ENCODE measurements at regions not wholly inside any gene's neighbourhood (a gene's known extent, or its start where the extent isn't known, plus 50 kb on each side); places are given as distances from the start of the nearest gene placed in this dataset.

GRCh38 chr18:1013951-1014350 lies 109.3 kb downstream of the ADCYAP1 start:
- ChIA-PET CTCF (no interaction called here), POLR2A (no interaction called here), RAD21 (ENCODE audit: low non-redundant PET in 1 of 2, low total read pairs in 2 of 2, uncharacterized antibody in 2 of 2, unreplicated experiment in 2 of 2) (no interaction called here)
- H3K79me2 ChIP-seq (ENCODE audit: insufficient read depth, low read length), result no peaks in the 10 kb centered on the region
- intact Hi-C loops (cut with micrococcal nuclease), result no loop called here
- no peaks in the 10 kb centered on the region for H3K9me3 ChIP-seq (ENCODE audit: control insufficient read depth in 1 of 2, insufficient read depth in 1 of 2, low read depth in 1 of 2, low read length in 2 of 2)
- ATAC-seq (no peak), DNase-seq (ENCODE audit: low read depth, low spot score) (no peak)
- no peaks in the 10 kb centered on the region for H3K27me3 ChIP-seq (ENCODE audit: insufficient read depth, low read length)
- no peaks in the 10 kb centered on the region for H3K9me2 ChIP-seq (ENCODE audit: insufficient read depth)
- no peak for TF ChIP-seq CTCF (IDR thresholded peaks at IDR 0.05 in 2 of 3, conservative IDR thresholded peaks at IDR 0.05 in 1 of 3; ENCODE audit: borderline replicate concordance in 1 of 3, insufficient read depth in 1 of 3, low read depth in 2 of 3, low read length in 2 of 3)
- TF ChIP-seq EGR1 (IDR thresholded peaks at IDR 0.05; ENCODE audit: low read depth), result no peak
- TF ChIP-seq FOSL1 (IDR thresholded peaks at IDR 0.05; ENCODE audit: low read depth), result no peak
- no peak for TF ChIP-seq POLR2A (IDR thresholded peaks at IDR 0.05; ENCODE audit: borderline replicate concordance, extremely low read depth, insufficient read depth, insufficient read length)
- TF ChIP-seq ZNF274 (IDR thresholded peaks at IDR 0.05; ENCODE audit: low read depth, low read length), result no peak
- TF ChIP-seq EZH2 (IDR thresholded peaks at IDR 0.05), result no peak
- no peak for TF ChIP-seq RAD21 (IDR thresholded peaks at IDR 0.05; ENCODE audit: low read depth)
- TF ChIP-seq ZFX (IDR thresholded peaks at IDR 0.05), result no peak
- no peak for TF ChIP-seq ZBTB33 (IDR thresholded peaks at IDR 0.05; ENCODE audit: extremely low read depth, insufficient replicate concordance, low read length)
- TF ChIP-seq POLR2AphosphoS5 (IDR thresholded peaks at IDR 0.05; ENCODE audit: low read depth, low read length), result no peak
- TF ChIP-seq ELF1 (IDR thresholded peaks at IDR 0.05; ENCODE audit: borderline replicate concordance, low read depth), result no peak
- no peak for TF ChIP-seq CBX3 (IDR thresholded peaks at IDR 0.05; ENCODE audit: low read depth)
- TF ChIP-seq YY1 (IDR thresholded peaks at IDR 0.05; ENCODE audit: extremely low read depth, insufficient replicate concordance, low read depth, low read length), result no peak
- no peak overlapping the region for H3K9ac ChIP-seq (ENCODE audit: low read length)
- H2AFZ ChIP-seq (ENCODE audit: low read depth, low read length, poor library complexity, severe bottlenecking), result no peak overlapping the region
- no peaks in the 10 kb centered on the region for H3K4me1 ChIP-seq (ENCODE audit: control insufficient read depth in 1 of 2, insufficient read depth in 2 of 2, low read length in 2 of 2)
- H4K20me1 ChIP-seq (ENCODE audit: insufficient read depth), result no peaks in the 10 kb centered on the region
- no peaks in the 10 kb centered on the region for H3K36me3 ChIP-seq (ENCODE audit: control insufficient read depth in 1 of 2, insufficient read depth in 2 of 2, low read length in 2 of 2)
- no TSS peak for BruUV-seq (replicated peaks)
- H3K27ac ChIP-seq (ENCODE audit: low read depth, low read length), result no peak overlapping the region
- no peak overlapping the region for H3K4me3 ChIP-seq (replicated peaks in 1 of 2; ENCODE audit: low read depth in 1 of 2, low read length in 2 of 2)
- H3K4me2 ChIP-seq (ENCODE audit: low read length), result no peak overlapping the region
